ENCODE measurements at regions not wholly inside any gene's neighbourhood (a gene's known extent, or its start where the extent isn't known, plus 50 kb on each side); places are given as distances from the start of the nearest gene placed in this dataset.
"Not testable (repeated sequence)": the region's sequence is repeated elsewhere in the genome, so short reads cannot be mapped to it uniquely, and the experiment has no call there.

GRCh38 chr13:109355875-109356434 is 430.4 kb downstream of the IRS2 start:
- DNase-seq = no peak

- DNase-seq = no peak
These were observed 431.2 kb downstream of the IRS2 start for GRCh38 chr13:109355166-109355565.

- no peak for DNase-seq
These were observed 435.1 kb downstream of the IRS2 start for GRCh38 chr13:109351236-109351635.

DNA sequence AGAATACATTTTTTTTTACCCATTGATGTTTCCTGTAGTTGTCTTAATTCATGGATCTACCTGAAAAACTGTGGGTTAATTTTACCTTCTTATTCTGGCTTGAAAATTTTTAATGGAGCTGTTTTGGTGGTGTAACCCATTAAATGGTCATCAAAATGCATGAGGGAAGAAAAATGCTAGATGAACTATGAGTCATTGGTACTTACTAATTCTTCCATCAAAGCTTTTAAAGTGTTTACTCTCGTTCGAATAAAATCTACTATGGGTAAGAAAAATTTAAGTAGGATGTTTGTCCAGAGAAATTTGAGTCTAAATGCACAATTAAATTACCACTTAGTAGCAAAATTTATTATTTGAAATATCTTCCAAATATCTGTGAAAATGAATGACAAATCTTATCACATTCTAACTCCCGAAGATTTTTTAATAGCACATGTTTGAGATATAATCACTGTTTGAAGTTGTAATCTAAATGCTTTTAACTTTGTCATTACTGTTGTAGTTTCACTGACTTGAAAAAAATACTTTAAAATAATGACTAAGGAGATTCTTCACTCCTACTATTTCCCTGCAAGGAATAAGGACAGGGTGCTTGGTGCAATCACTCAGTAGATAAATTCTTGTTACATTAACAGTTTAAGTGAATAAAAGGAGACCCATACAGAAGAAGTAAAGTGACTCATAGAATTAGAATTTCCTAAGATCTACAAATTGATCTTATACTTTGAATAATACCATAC is 437.7 kb downstream of the IRS2 start:
- no peak for DNase-seq

DNA sequence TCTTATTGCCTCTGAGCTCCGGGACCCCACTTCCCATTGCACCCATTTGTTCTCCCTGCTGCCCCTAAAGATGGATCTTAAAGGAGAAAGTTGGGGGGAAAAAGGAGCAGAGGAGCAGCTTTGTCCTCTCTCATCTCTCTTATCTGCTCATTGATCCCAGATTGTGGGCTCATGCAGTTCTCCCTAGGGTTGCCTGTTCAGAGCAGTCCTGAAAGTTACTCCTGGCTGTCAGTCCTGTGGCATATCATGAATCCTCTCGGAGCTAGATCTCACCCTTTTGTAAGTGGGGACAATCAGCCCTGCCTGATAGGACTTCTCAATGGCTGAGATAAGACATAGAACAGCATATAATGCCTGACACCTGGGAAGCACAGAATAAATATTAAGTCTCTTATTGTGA is 440.3 kb downstream of the IRS2 start:
- no peak for DNase-seq

GRCh38 chr13:109345433-109345941 is 440.9 kb downstream of the IRS2 start:
- no peak for DNase-seq

- DNase-seq = no peak
These were observed 441.7 kb downstream of the IRS2 start for GRCh38 chr13:109344552-109345157.

DNA sequence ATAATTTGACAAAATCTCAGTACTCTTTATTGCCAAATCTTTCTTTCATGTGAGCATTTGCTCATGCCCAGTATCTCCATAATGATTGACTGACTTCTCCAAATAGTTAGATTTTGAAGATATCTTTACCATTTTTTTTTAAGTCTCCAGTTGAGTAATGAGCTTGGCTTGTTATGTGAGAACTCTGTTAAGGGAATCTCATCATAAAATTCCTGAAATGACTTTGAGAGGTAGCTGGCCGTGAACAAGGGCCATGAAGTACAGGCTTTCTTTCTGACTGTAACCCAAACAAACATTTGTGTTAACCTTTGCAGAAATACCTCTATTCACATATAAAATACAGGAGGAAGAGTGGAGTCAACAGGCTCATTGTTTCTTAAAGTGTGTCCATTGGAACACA is 449.7 kb downstream of the IRS2 start:
- DNase-seq = no peak

DNA sequence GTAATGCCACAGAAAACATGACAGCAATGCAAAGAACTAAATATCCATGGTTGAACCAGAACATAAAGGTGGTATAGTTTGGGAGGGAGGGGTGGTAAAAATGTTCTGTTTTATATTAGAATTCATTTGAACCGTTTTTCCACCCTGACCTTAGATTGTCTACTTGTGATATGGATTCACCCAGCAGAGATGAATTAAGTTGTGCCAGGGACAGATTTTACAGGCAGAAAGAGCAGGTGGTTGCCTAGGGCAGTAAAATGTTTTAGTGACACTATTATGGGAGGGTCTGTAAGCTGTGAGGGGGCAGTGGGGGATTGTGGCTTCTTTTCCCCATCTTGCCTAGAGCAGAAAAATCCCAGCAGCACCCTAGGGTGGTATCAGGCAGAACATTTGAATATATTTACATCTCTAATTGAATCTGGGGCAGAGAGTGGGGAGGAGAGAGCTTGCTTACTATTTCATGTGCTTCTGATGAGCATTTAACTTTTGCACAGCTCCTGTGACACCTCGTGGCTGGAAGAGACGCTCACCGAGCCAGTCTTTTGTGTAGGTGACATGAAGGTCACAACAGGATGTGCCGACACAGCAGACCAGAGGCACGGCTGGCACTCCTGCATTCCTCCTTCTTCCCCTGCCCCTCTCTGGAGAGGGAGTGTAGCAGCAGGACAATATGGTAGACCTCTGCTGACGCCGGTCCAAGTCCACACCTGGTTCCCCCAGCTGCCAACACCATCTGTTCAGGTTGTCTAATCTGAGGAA is 452.3 kb downstream of the IRS2 start:
- DNase-seq = no peak

- no peak for DNase-seq
These were observed 453.6 kb downstream of the IRS2 start for GRCh38 chr13:109332506-109333499.

DNA sequence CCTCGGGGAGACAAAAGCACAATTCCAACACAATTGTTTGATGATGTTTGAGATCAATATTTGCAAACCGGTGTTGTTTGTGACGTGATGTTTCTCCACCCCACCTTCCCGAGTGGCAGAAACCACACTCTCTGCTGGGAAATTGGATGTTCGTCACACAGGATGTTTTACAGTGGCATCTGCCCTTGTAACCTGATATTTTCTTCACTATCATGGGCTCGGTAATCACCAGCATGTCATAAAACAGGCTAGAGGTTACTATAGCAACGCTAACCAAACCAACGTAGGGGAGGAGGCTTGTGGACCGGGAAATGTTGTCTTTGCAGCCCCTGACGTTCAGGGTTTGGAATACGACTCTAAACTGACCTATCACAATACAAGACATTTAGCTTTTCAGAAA is 454.5 kb downstream of the IRS2 start:
- no peak for DNase-seq

- DNase-seq = no peak
These were observed 455.4 kb downstream of the IRS2 start for GRCh38 chr13:109331011-109331433.

DNA sequence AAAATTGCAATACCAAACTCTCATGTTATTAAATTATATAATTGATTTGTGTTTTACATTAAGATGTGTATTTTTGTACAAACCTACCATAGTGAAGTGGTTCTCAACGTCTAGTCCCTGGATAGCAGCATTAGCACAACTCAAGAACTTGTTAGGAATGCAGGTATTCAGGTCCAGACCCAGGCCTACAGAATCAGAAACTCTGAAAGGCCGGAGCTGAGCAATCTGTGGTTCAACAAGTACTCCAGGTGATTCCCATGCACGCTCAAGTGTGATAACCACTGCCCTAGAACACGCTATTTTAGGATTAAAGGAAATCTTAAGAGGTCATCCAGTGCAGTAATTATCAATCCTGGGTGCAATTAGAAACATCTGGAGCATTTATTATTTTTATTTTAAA is 456.3 kb downstream of the IRS2 start:
- DNase-seq = no peak

DNA sequence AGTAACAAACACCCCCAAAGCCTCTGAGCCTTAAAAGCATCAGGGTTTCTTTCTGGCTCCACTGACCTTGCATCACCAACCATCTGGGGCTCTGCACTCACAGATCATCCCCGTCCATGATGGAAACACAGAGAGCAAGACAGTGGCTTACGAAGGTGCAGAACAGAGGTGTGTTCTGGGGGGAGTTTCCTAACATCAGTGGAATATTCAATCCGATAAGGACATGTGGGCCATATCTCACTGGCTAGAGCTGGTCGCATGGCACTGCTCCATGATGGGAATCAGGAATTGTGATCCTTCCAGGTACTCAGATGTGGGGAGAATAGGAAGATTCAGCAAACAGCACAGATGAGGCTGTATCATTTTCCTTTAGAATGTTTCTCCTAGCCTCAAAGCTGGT is 457.2 kb downstream of the IRS2 start:
- no peak for DNase-seq

DNA sequence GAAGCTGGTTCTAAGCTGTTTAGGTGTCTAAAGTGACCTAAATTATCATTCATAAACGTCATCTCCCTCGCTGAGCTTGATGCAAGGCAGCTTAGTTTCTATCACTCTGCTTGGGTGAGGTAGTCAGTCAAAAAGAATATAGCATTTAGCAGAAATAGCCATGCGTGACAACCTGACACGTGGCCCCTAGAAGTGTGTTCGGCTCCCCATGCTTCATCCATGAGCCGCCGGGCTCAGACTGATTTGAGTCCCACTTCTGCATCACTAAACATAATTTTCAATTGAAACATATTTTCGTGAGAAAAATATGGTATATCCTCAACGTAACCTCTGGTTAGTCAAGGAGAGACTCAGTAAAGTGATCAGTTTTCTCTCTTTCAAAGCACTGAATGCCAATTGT is 459.8 kb downstream of the IRS2 start:
- DNase-seq = no peak

- DNase-seq = no peak
These were observed 463.0 kb downstream of the IRS2 start for GRCh38 chr13:109323338-109323737.

GRCh38 chr13:109318945-109319590 is 467.3 kb downstream of the IRS2 start:
- no peak for DNase-seq

GRCh38 chr13:109315481-109315880 is 470.9 kb downstream of the IRS2 start:
- DNase-seq = no peak

GRCh38 chr13:109314101-109314500 is 472.3 kb downstream of the IRS2 start:
- no peak for DNase-seq

DNA sequence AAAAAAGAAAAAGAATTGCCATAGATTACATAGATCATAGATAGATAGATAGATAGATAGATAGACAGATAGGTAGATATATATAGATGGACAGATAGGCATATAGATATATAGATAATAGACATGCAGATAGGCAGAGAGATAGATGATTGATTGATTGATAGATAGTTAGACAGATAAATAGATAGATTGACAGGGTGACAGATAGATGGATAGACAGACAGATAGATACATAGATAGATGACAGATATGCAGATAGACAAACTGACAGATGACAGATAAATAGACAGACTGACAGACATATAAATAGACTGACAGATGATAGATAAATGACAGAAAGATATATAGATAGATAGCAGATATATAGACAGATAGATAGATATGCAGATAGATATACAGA is 474.0 kb downstream of the IRS2 start:
- no peak for DNase-seq

DNA sequence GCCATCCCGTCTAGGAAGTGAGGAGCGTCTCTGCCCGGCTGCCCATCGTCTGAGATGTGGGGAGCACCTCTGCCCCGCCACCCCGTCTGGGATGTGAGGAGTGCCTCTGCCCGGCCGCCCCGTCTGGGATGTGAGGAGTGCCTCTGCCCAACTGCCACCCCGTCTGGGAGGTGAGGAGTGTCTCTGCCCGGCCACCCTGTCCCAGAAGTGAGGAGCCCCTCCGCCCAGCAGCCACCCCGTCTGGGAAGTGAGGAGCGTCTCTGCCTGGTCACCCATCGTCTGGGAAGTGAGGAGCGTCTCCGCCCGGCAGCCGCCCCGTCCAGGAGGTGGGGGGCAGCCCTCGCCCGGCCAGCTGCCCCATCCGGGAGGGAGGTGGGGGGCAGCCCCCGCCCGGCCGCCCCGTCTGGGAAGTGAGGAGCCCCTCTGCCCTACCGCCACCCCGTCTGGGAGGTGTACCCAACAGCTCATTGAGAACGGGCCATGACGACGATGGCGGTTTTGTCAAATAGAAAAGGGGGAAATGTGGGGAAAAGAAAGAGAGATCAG is 474.9 kb downstream of the IRS2 start:
- not testable (repeated sequence) for DNase-seq
